Left ventricle myocardium inferior (tissue), 1 donor: ENCODE measurements at regions not wholly inside any gene's neighbourhood (a gene's known extent, or its start where the extent isn't known, plus 50 kb on each side); places are given as distances from the start of the nearest gene placed in this dataset.

ENCODE experiments used
- DNase-seq: peaks from one replicate; pipeline ENCODE4 v3.0.0-alpha.2; 2020
- H3K27ac ChIP-seq: fragments of 200-600 bp; replicated peaks from 2 replicates; pipeline ENCODE4 v1.8.0; 2021
- H3K27me3 ChIP-seq: fragments of 200-600 bp; 2 replicates; pipeline ENCODE4 v1.8.0; 2021; ENCODE audit warnings: low read depth
- H3K36me3 ChIP-seq: fragments of 200-600 bp; 2 replicates; pipeline ENCODE4 v1.8.0; 2021
- H3K4me1 ChIP-seq: fragments of 200-600 bp; 2 replicates; pipeline ENCODE4 v1.8.0; 2021
- H3K4me3 ChIP-seq: fragments of 200-600 bp; 2 replicates; pipeline ENCODE4 v1.8.0; 2021; ENCODE audit warnings: mild to moderate bottlenecking, moderate library complexity
- H3K9me3 ChIP-seq: fragments of 200-600 bp; replicated peaks from 2 replicates; pipeline ENCODE4 v1.8.0; 2021
- intact Hi-C: fragments of 100-400 bp; cut with micrococcal nuclease; formaldehyde crosslinking; loops from one replicate; pipeline ENCODE4 v1.11.0; 2022
- TF ChIP-seq, protein P1 (sequence below): fragments of 200-600 bp; IDR thresholded peaks from 2 replicates; pipeline ENCODE4 v1.8.0; 2021; ENCODE audit warnings: antibody characterized with exemption, mild to moderate bottlenecking, borderline replicate concordance
- donor health status: DM: no; HTN: yes; CAD: no; lungs with severe emphysema.

DNA sequence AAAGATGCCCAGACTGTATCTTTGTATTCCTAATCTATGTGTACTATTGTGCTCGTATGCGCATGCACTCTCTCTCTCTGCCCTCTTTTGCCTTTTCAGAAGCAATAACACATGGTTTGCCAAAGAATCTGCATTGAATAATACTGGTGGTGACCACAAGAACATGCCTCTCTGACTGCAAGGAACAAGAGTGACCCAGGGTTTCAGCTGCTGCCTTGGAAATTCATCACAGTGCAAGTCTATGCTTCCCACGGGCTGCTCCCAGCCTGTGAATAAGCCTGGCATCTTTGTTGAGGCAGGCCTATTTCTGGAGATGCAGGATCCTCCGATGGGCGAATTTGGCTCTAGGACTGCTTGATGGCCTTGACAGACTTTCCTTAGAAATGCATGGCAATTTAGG, 689.4 kb upstream of the FANCL start:
- no peak overlapping the region for H3K4me3 ChIP-seq
- intact Hi-C loops: no loop called here
- no peaks in the 10 kb centered on the region for H3K4me1 ChIP-seq
- no peaks in the 10 kb centered on the region for H3K27me3 ChIP-seq
- no peak overlapping the region for H3K27ac ChIP-seq
- H3K9me3 ChIP-seq: no peaks in the 10 kb centered on the region
- no peaks in the 10 kb centered on the region for H3K36me3 ChIP-seq
- TF ChIP-seq, protein P1, sequence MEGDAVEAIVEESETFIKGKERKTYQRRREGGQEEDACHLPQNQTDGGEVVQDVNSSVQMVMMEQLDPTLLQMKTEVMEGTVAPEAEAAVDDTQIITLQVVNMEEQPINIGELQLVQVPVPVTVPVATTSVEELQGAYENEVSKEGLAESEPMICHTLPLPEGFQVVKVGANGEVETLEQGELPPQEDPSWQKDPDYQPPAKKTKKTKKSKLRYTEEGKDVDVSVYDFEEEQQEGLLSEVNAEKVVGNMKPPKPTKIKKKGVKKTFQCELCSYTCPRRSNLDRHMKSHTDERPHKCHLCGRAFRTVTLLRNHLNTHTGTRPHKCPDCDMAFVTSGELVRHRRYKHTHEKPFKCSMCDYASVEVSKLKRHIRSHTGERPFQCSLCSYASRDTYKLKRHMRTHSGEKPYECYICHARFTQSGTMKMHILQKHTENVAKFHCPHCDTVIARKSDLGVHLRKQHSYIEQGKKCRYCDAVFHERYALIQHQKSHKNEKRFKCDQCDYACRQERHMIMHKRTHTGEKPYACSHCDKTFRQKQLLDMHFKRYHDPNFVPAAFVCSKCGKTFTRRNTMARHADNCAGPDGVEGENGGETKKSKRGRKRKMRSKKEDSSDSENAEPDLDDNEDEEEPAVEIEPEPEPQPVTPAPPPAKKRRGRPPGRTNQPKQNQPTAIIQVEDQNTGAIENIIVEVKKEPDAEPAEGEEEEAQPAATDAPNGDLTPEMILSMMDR: no peak
- no peak for DNase-seq

DNA sequence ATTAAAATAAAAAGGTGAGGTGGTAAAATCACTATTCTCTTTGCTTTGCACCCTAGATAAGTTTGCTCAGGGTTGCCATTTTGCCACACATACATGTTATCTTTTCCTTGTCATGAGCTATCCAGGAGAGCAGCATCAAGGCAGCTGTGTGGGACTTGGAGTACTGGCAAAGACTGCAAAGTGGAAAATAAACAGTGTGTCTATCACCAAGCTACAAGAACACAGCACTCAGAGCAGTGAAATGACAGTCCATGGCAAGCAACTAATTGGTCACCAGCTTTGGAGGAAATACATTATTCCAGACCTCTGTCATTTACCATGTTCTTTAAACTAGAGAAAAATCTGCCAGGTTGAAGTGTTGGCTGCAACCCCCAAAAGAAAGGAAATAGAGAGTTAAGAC, 687.8 kb upstream of the FANCL start:
- DNase-seq: no peak
- Histone ChIP-seq H3K27me3 (no peaks in the 10 kb centered on the region), H3K4me1 (no peaks in the 10 kb centered on the region), H3K27ac (no peak overlapping the region), H3K9me3 (no peaks in the 10 kb centered on the region), H3K4me3 (no peak overlapping the region), H3K36me3 (no peaks in the 10 kb centered on the region)
- TF ChIP-seq, protein P1: no peak
- intact Hi-C loops: no loop called here

DNA sequence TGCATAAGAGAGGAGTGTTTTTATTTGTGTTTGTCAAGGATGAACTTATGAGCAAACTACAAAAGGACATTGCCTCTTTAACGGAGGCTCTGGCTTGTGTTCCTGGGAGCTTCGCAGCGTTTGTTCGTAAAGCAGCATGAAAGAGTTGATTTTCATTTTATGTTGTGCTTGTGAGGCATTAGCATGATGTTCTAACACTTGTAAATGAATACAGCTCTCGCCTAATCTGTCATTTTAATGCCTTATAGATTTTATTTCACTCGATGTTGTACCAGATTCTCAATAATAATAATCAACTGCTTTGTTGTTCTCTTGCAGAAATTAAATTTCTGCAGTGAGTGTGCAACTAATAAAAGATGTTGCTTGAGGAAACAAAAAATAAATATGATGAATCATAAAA, 687.3 kb upstream of the FANCL start:
- Histone ChIP-seq H3K27ac (no peak overlapping the region), H3K36me3 (no peaks in the 10 kb centered on the region), H3K27me3 (no peaks in the 10 kb centered on the region), H3K4me3 (no peak overlapping the region), H3K4me1 (no peaks in the 10 kb centered on the region), H3K9me3 (no peaks in the 10 kb centered on the region)
- TF ChIP-seq, protein P1: no peak
- DNase-seq: no peak
- intact Hi-C loops: no loop called here

DNA sequence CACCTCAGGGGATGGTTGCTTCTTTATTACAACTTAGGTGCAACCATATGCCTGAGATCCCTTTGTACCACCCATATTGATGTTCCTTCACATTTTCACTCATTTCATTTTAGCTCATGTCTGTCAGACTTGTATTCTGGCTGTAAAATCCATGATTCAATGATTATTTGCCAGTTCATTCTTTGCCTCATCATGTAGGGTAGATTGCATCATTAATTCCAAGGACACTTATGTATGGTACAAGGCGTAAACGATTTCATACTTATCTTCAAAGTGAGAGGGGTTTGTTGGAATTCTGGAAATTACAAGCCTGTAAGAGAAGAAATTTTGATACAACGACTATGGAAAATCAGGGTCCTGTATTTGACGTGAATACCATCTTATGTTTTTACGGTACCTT, 685.0 kb upstream of the FANCL start:
- TF ChIP-seq, protein P1: no peak
- Histone ChIP-seq H3K27ac (no peak overlapping the region), H3K36me3 (no peaks in the 10 kb centered on the region), H3K4me3 (no peak overlapping the region), H3K27me3 (no peaks in the 10 kb centered on the region), H3K4me1 (no peaks in the 10 kb centered on the region), H3K9me3 (no peaks in the 10 kb centered on the region)
- DNase-seq: no peak
- intact Hi-C loops: no loop called here

DNA sequence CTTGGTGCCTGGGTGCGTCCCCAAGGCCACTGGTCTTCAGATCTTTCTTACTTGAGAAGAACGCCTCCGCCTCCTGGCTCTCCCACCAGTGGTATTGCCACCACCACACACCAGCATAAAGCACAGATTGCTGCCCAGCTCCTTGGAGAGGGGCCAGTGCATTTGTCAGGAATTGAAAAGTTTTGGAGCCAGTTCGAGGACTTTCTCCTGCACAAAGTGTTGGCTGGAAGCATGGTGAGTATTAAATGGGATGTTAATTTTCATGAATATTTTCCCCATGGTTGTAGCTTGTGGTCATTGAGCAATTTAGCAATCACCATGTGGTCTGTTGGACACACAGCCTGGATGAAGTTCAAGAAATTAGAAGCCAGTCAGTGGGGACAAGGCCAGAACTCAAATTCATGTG, 684.6 kb upstream of the FANCL start:
- intact Hi-C loops: no loop called here
- no peak overlapping the region for H3K27ac ChIP-seq
- peak; percentile 17 for DNase-seq

More for the DNA sequence above, 684.6 kb upstream of the FANCL start:
- TF ChIP-seq, protein P1: no peak
- Histone ChIP-seq H3K4me1 (no peaks in the 10 kb centered on the region), H3K9me3 (no peaks in the 10 kb centered on the region), H3K36me3 (no peaks in the 10 kb centered on the region), H3K27me3 (no peaks in the 10 kb centered on the region), H3K4me3 (no peak overlapping the region)
